DND-41 (cell line): ENCODE measurements at regions not wholly inside any gene's neighbourhood (a gene's known extent, or its start where the extent isn't known, plus 50 kb on each side); places are given as distances from the start of the nearest gene placed in this dataset.

Experiments
- CTCF ChIP-seq: IDR thresholded peaks from 2 replicates; pipeline ENCODE4 v1.5.1; 2012; ENCODE audit warnings: borderline replicate concordance, low read length, moderate library complexity, mild to moderate bottlenecking; ENCODE audit not compliant: poor library complexity, severe bottlenecking; ENCODE audit errors: extremely low read depth
- EZH2 ChIP-seq: IDR thresholded peaks from 3 replicates; pipeline ENCODE4 v1.6.1; 2012; ENCODE audit warnings: borderline replicate concordance, low read depth, mild to moderate bottlenecking, moderate library complexity, low read length, inconsistent platforms; ENCODE audit not compliant: severe bottlenecking

- TF ChIP-seq CTCF, result no peak
- no peak for TF ChIP-seq EZH2
Observed at GRCh38 chr5:105836268-105836667, 1834.5 kb downstream of the EFNA5 start.
